ENCODE measurements at regions not wholly inside any gene's neighbourhood (a gene's known extent, or its start where the extent isn't known, plus 50 kb on each side); places are given as distances from the start of the nearest gene placed in this dataset.

DNA sequence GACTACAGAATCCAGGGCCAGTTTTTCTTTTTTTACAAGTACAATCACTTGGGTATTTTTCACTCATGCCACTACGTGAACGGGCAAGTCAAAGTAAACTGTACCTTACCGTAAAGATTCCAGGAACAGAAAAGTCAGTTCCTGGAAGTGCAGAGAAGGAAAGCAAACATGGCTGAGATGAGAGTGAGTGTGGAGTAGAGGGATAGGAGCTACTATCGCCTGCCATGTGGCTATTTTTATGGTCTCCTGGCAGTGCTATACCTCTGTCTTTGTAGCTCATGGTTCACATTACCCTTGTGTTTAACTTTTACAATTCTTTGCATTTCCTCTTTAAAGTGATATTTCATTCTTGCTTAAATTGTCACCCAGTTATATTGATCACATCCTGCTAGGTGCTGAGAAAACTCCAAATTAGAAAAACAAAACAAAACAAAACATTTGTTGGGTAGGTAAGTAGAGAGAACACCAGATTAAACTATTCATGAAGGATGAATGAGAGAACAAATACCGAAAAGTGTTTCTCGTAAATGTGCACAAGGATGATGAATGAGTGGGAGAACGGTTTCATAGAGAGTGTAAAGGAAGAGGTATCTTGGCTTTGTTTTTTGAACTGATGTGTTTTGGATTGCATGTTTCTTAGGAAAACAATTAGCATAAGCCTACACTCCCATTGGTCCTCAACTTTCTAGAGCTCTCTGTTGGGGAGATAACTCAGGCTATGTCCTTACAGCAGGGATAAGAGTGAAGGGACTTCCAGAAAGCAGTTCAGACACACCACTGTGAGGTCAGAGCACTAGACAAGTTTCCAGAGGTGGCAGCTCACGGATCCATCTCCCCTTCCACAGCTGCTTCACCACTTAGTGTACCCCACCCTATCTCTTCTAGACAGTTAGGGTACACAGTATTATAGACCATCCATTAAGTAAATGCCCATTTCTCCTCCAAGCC is 163.7 kb downstream of the IPO8 start:
- TF ChIP-seq POLR2A (IDR thresholded peaks at IDR 0.05) (no peak), POLR2AphosphoS5 (IDR thresholded peaks at IDR 0.05) (no peak)
- TF ChIP-seq, protein P1, sequence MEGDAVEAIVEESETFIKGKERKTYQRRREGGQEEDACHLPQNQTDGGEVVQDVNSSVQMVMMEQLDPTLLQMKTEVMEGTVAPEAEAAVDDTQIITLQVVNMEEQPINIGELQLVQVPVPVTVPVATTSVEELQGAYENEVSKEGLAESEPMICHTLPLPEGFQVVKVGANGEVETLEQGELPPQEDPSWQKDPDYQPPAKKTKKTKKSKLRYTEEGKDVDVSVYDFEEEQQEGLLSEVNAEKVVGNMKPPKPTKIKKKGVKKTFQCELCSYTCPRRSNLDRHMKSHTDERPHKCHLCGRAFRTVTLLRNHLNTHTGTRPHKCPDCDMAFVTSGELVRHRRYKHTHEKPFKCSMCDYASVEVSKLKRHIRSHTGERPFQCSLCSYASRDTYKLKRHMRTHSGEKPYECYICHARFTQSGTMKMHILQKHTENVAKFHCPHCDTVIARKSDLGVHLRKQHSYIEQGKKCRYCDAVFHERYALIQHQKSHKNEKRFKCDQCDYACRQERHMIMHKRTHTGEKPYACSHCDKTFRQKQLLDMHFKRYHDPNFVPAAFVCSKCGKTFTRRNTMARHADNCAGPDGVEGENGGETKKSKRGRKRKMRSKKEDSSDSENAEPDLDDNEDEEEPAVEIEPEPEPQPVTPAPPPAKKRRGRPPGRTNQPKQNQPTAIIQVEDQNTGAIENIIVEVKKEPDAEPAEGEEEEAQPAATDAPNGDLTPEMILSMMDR (IDR thresholded peaks at IDR 0.05): no peak

Measured in breast epithelium (tissue), 3 donors.